Neuronal stem cell (in vitro differentiated cells): ENCODE measurements at regions not wholly inside any gene's neighbourhood (a gene's known extent, or its start where the extent isn't known, plus 50 kb on each side); places are given as distances from the start of the nearest gene placed in this dataset.

Source experiments
- DNase-seq: peaks from one replicate; pipeline ENCODE4 v3.0.0-alpha.2; 2013; ENCODE audit warnings: low spot score
- H2AFZ ChIP-seq: one replicate; pipeline ENCODE4 v1.6.1; 2013; ENCODE audit warnings: mild to moderate bottlenecking, low read length, inconsistent platforms
- H2AK5ac ChIP-seq: 2 replicates; pipeline ENCODE4 v1.6.1; 2013; ENCODE audit warnings: low read depth, mild to moderate bottlenecking, inconsistent platforms, low read length, moderate library complexity, mixed read lengths
- H2BK120ac ChIP-seq: 2 replicates; pipeline ENCODE4 v1.6.1; 2013; ENCODE audit warnings: low read depth, mild to moderate bottlenecking, inconsistent platforms, low read length, moderate library complexity, mixed read lengths
- H2BK12ac ChIP-seq: one replicate; pipeline ENCODE4 v1.6.1; 2013; ENCODE audit warnings: low read length, inconsistent platforms
- H2BK15ac ChIP-seq: 2 replicates; pipeline ENCODE4 v1.6.1; 2013; ENCODE audit warnings: mild to moderate bottlenecking, low read length, inconsistent platforms, mixed read lengths
- H2BK5ac ChIP-seq: one replicate; pipeline ENCODE4 v1.6.1; 2013; ENCODE audit warnings: inconsistent platforms, mild to moderate bottlenecking, low read length, moderate library complexity
- H3K14ac ChIP-seq: one replicate; pipeline ENCODE4 v1.6.1; 2013; ENCODE audit warnings: low read length, inconsistent platforms
- H3K18ac ChIP-seq: 2 replicates; pipeline ENCODE4 v1.6.1; 2013; ENCODE audit warnings: low read length, inconsistent platforms
- H3K23ac ChIP-seq: 2 replicates; pipeline ENCODE4 v1.6.1; 2013; ENCODE audit warnings: low read depth, mild to moderate bottlenecking, mixed read lengths, low read length, inconsistent platforms; ENCODE audit not compliant: poor library complexity
- H3K27ac ChIP-seq: replicated peaks from 3 replicates; pipeline ENCODE4 v1.5.1; 2013; ENCODE audit warnings: low read length, inconsistent platforms
- H3K27me3 ChIP-seq, 3 experiments: 2 replicates each; pipeline ENCODE4 v1.6.1; 2013; ENCODE audit warnings: low read length in 3 of 3, mild to moderate bottlenecking in 2 of 3, inconsistent platforms in 1 of 3, low read depth in 1 of 3, mixed read lengths in 1 of 3, moderate library complexity in 1 of 3; ENCODE audit not compliant: control insufficient read depth in 3 of 3, insufficient read depth in 3 of 3
- H3K36me3 ChIP-seq, 2 donors: replicated peaks in 1 of 2; 2 replicates each; pipeline ENCODE4 v1.6.1; 2013; ENCODE audit warnings: low read length in 2 of 2; ENCODE audit not compliant: control insufficient read depth in 2 of 2, insufficient read depth in 2 of 2
- H3K4ac ChIP-seq: 2 replicates; pipeline ENCODE4 v1.6.1; 2013; ENCODE audit warnings: inconsistent platforms, mild to moderate bottlenecking, low read length, moderate library complexity
- H3K4me1 ChIP-seq, 2 donors: 1 replicate in 1 of 2; 2 replicates in 1 of 2; pipeline ENCODE4 v1.6.1; 2013; ENCODE audit warnings: low read length in 2 of 2, low read depth in 1 of 2; ENCODE audit not compliant: control insufficient read depth in 2 of 2, insufficient read depth in 1 of 2
- H3K4me2 ChIP-seq: one replicate; pipeline ENCODE4 v1.6.1; 2013; ENCODE audit warnings: mild to moderate bottlenecking, low read length, inconsistent platforms; ENCODE audit not compliant: insufficient read depth, poor library complexity, severe bottlenecking
- H3K4me3 ChIP-seq, 2 donors: 2 replicates each; pipeline ENCODE4 v1.5.1; 2013; ENCODE audit warnings: low read length in 2 of 2, mild to moderate bottlenecking in 2 of 2, inconsistent platforms in 1 of 2, moderate library complexity in 1 of 2
- H3K79me1 ChIP-seq: one replicate; pipeline ENCODE4 v1.6.1; 2013; ENCODE audit warnings: low read depth, mild to moderate bottlenecking, inconsistent platforms, low read length, moderate library complexity
- H3K9ac ChIP-seq: one replicate; pipeline ENCODE4 v1.6.1; 2013; ENCODE audit warnings: mild to moderate bottlenecking, low read depth, low read length, inconsistent platforms; ENCODE audit not compliant: poor library complexity
- H3K9me3 ChIP-seq, 2 donors: replicated peaks in 1 of 2; 2 replicates each; pipeline versions ENCODE3 to v1.6.1; 2013; ENCODE audit warnings: low read length in 2 of 2, mild to moderate bottlenecking in 2 of 2, inconsistent platforms in 1 of 2, low read depth in 1 of 2, mixed read lengths in 1 of 2, moderate library complexity in 1 of 2; ENCODE audit not compliant: control insufficient read depth in 2 of 2, insufficient read depth in 1 of 2
- H4K8ac ChIP-seq: one replicate; pipeline ENCODE4 v1.6.1; 2013; ENCODE audit warnings: low read depth, mild to moderate bottlenecking, inconsistent platforms, low read length, moderate library complexity
- H4K91ac ChIP-seq: one replicate; pipeline ENCODE4 v1.6.1; 2013; ENCODE audit warnings: low read length, low read depth, mild to moderate bottlenecking, inconsistent platforms; ENCODE audit not compliant: poor library complexity
- WGBS, 2 donors: extraction: QIAGEN DNeasy Blood & Tissue Kit; methylation state at CpG; one replicate each; pipeline ENCODE4 v1.1.7; 2013; ENCODE audit warnings: missing lambda C conversion rate in 2 of 2, mixed read lengths in 1 of 2; ENCODE audit not compliant: insufficient read length in 2 of 2, insufficient replicate concordance in 1 of 2; ENCODE audit errors: extremely low coverage in 2 of 2; 5-methylcytosine and 5-hydroxymethylcytosine counted together

DNA sequence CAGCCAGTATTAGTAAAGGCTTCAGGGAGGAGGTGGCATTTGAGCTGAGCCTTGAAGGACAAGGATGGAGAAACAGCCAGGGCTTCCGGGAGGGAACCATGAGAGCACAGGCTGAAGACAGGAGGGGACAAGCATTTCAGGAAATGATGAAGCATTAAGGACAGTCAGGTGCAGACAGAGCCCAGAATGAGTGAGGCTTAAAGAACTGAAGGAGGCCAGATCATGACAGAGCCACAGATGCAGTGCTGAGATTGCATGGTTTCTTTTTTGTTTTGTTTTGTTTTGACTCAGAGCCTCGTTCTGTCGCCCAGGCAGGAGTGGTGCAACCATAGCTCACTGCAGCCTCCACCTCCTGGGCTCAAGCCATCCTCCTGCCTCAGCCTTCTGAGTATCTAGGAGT is 211.5 kb downstream of the SOX9 start:
- Histone ChIP-seq H3K18ac (no peak overlapping the region), H3K9ac (no peak overlapping the region), H3K9me3 (no peaks in the 10 kb centered on the region), H3K36me3 (no peaks in the 10 kb centered on the region), H3K79me1 (no peaks in the 10 kb centered on the region), H2AFZ (no peak overlapping the region), H2BK120ac (no peak overlapping the region), H3K4me1 (peaks cover 0 to 13% of the 10 kb centered on the region in 2 donors), H4K8ac (no peak overlapping the region), H2AK5ac (no peak overlapping the region), H3K27ac (no peak overlapping the region), H3K4me2 (no peak overlapping the region), H4K91ac (no peak overlapping the region), H3K4me3 (no peak overlapping the region), H2BK12ac (no peak overlapping the region), H2BK5ac (no peak overlapping the region), H3K27me3 (no peaks in the 10 kb centered on the region), H3K23ac (no peak overlapping the region), H3K4ac (no peak overlapping the region), H2BK15ac (no peak overlapping the region), H3K14ac (no peak overlapping the region)
- DNase-seq: no peak
- WGBS, 2 donors: no CpG with 5 or more reads among the region's 3 CpGs

DNA sequence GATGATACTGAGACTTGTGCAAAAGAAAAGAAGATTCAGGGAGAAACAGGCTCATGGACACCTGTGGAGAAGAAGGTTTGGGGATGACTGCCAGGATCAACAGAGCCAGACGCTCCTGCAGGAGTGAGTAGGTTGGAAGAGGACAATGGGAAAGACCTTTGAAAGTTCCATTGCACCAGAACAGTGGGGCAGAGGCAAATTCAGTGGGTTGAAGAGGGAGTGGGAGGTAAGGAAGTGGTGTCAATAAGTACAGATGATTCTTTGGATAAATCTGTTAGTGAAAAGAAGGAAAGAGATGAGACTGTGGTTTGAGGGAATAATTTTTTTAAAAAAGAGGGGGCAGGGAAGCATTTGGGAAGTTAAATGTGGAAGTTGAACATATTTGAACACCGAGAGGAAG is 212.8 kb downstream of the SOX9 start:
- no peak overlapping the region for H2BK15ac ChIP-seq
- H3K9me3 ChIP-seq: no peaks in the 10 kb centered on the region
- H4K8ac ChIP-seq: no peak overlapping the region
- H3K4me3 ChIP-seq: no peak overlapping the region
- H3K14ac ChIP-seq: no peak overlapping the region
- WGBS, 2 donors: no CpG with 5 or more reads among the region's 2 CpGs
- no peak overlapping the region for H3K27ac ChIP-seq
- H4K91ac ChIP-seq: no peak overlapping the region
- DNase-seq: no peak
- no peak overlapping the region for H3K4ac ChIP-seq
- no peaks in the 10 kb centered on the region for H3K36me3 ChIP-seq
- no peak overlapping the region for H3K18ac ChIP-seq
- no peak overlapping the region for H3K4me2 ChIP-seq
- H2AFZ ChIP-seq: no peak overlapping the region
- H3K9ac ChIP-seq: no peak overlapping the region
- H2BK120ac ChIP-seq: no peak overlapping the region
- H3K27me3 ChIP-seq: no peaks in the 10 kb centered on the region
- no peak overlapping the region for H2AK5ac ChIP-seq
- H2BK12ac ChIP-seq: no peak overlapping the region
- no peak overlapping the region for H2BK5ac ChIP-seq
- H3K4me1 ChIP-seq: peaks cover 0 to 16% of the 10 kb centered on the region in 2 donors
- H3K23ac ChIP-seq: no peak overlapping the region
- H3K79me1 ChIP-seq: no peaks in the 10 kb centered on the region

DNA sequence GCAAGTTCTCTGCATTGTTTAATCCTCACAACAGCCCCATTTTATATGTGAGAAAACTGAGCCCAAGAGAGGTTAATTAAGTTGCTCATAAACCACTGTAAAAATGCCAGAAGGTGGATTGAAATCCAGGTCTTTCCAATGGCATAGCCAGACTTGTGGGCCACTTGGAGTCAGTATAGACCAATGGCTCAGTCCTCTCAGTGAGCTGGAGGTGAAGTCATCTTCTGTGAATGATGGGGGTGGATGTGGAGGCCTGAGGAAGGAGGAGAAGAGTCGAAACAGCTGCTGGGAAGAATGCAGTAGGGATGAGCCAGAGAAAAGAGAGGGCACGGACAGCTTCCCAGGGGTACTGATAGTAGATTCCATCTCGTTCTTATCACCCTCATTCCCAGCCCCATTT is 213.4 kb downstream of the SOX9 start:
- no peak overlapping the region for H4K91ac ChIP-seq
- DNase-seq: no peak
- H3K14ac ChIP-seq: no peak overlapping the region
- H3K9ac ChIP-seq: no peak overlapping the region
- H2BK5ac ChIP-seq: no peak overlapping the region
- no peaks in the 10 kb centered on the region for H3K36me3 ChIP-seq
- H3K27ac ChIP-seq: no peak overlapping the region
- no peak overlapping the region for H2BK15ac ChIP-seq
- no peaks in the 10 kb centered on the region for H3K27me3 ChIP-seq
- H4K8ac ChIP-seq: no peak overlapping the region
- H2AFZ ChIP-seq: no peak overlapping the region
- no peak overlapping the region for H2BK120ac ChIP-seq
- H3K4me2 ChIP-seq: no peak overlapping the region
- no peak overlapping the region for H3K23ac ChIP-seq
- H3K4me3 ChIP-seq: no peak overlapping the region
- no peak overlapping the region for H3K4ac ChIP-seq
- no peak overlapping the region for H2BK12ac ChIP-seq
- WGBS, 2 donors: no CpG with 5 or more reads among the region's 3 CpGs
- H3K79me1 ChIP-seq: no peaks in the 10 kb centered on the region
- no peak overlapping the region for H2AK5ac ChIP-seq
- H3K18ac ChIP-seq: no peak overlapping the region
- no peaks in the 10 kb centered on the region for H3K9me3 ChIP-seq
- peaks cover 0 to 18% of the 10 kb centered on the region in 2 donors for H3K4me1 ChIP-seq

DNA sequence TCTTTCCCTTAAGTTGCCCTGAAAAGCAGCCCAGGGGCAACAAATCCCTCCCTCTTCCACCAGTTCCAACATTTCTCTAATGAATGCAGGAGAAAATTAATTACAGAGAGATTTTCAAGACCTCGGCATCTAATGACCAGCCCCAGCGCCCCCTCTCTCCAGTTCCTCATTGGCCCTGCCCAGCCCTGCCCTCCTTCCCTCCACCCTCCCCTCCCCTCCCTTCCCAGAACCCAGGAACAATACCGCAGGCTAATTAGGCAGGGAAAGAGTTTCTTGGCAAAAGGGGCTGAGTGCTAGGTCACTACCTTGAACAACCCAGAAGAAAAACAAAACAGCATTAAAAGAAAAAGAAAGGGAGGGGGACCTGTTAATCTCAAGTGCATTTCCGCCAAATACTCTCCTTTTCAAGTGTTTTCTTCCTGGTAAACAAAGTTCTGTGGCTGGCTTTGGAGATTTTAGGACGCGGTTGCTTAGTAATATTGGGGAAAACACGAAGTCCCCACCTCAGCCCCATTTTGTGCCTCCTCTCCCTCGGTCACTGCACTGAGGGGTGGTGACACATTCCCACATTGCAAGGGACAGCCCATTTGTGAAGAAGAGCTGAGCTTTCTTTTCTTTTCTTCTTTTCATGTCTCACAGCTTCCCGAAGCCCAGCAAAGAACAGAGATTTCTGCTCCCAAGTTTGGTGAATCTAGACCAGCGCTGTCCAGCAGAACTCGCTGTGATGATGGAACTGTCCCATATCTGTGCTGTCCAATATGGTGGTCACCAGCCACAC is 215.4 kb downstream of the SOX9 start:
- peaks cover 0 to 20% of the 10 kb centered on the region in 2 donors for H3K4me1 ChIP-seq
- H2BK12ac ChIP-seq: no peak overlapping the region
- H3K27me3 ChIP-seq: no peaks in the 10 kb centered on the region
- H3K9ac ChIP-seq: no peak overlapping the region
- peak overlapping the region; percentile 48 for H3K4me2 ChIP-seq
- no peak overlapping the region for H3K23ac ChIP-seq
- H2AFZ ChIP-seq: no peak overlapping the region
- H3K9me3 ChIP-seq: no peaks in the 10 kb centered on the region
- DNase-seq: peak; percentile 48
- H3K4ac ChIP-seq: no peak overlapping the region
- H3K36me3 ChIP-seq: no peaks in the 10 kb centered on the region
- no peak overlapping the region for H2BK120ac ChIP-seq
- no peaks in the 10 kb centered on the region for H3K79me1 ChIP-seq
- H4K8ac ChIP-seq: no peak overlapping the region
- no peak overlapping the region for H2BK5ac ChIP-seq
- H2BK15ac ChIP-seq: no peak overlapping the region
- no peak overlapping the region for H2AK5ac ChIP-seq
- H3K14ac ChIP-seq: no peak overlapping the region
- peak overlapping the region; percentile 34 for H3K27ac ChIP-seq
- no peak overlapping the region for H3K18ac ChIP-seq
- no peak overlapping the region for H3K4me3 ChIP-seq
- no CpG with 5 or more reads among the region's 11 CpGs for WGBS, 2 donors
- H4K91ac ChIP-seq: no peak overlapping the region
